ENCODE measurements at regions not wholly inside any gene's neighbourhood (a gene's known extent, or its start where the extent isn't known, plus 50 kb on each side); places are given as distances from the start of the nearest gene placed in this dataset.

DNA sequence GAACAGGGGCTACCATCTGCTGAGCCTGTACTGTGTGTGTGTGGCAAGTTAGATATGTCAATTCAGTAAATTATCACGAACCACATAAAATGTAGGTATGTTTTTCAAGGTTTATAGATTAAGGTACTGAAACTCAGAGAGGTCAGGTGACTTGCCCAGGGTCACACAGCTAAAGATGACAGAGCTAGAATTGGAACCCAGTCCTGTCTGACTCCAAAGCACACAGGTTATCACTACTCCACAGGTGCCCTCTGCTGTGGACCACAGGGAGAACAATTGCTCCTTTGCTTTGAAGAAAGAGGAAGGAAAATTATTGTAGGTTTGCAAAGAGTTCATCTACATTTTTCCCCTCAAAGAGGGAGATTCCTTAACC is 229.7 kb upstream of the AGAP1 start:
- no peak overlapping the region for H3K14ac ChIP-seq (ENCODE audit: low read length)
- no peaks in the 10 kb centered on the region for H3K79me2 ChIP-seq (ENCODE audit: control insufficient read depth, insufficient read depth, low read length, poor library complexity)
- H2BK5ac ChIP-seq (ENCODE audit: low read depth, low read length, poor library complexity): no peak overlapping the region
- no peak overlapping the region for H3K4me3 ChIP-seq (ENCODE audit: low read depth, low read length)
- H2AK5ac ChIP-seq (ENCODE audit: low read length): no peak overlapping the region
- no peak overlapping the region for H4K91ac ChIP-seq (ENCODE audit: low read depth, low read length)
- no peak for DNase-seq
- H3K23ac ChIP-seq (ENCODE audit: low read length): no peak overlapping the region
- H3K4ac ChIP-seq (ENCODE audit: low read depth, low read length): no peak overlapping the region
- H3K36me3 ChIP-seq (ENCODE audit: control insufficient read depth in 1 of 2, insufficient read depth in 2 of 2, low read length in 2 of 2): no peaks in the 10 kb centered on the region
- WGBS (ENCODE audit: extremely low coverage, insufficient coverage, insufficient read length): no CpG with 5 or more reads among the region's 1 CpG
- peaks cover 4 to 5% of the 10 kb centered on the region in 2 experiments for H3K4me1 ChIP-seq (ENCODE audit: control insufficient read depth in 1 of 2, insufficient read depth in 2 of 2, low read length in 2 of 2)
- H3K4me2 ChIP-seq (ENCODE audit: low read length): no peak overlapping the region
- H2AFZ ChIP-seq (ENCODE audit: insufficient read depth, low read length, poor library complexity): no peak overlapping the region
- H3K27ac ChIP-seq (ENCODE audit: low read depth, low read length): no peak overlapping the region
- no peaks in the 10 kb centered on the region for H3K27me3 ChIP-seq (ENCODE audit: insufficient read depth, low read length)
- no peak overlapping the region for H4K12ac ChIP-seq (ENCODE audit: low read depth, low read length)
- H4K8ac ChIP-seq (ENCODE audit: low read depth, low read length): no peak overlapping the region
- no peak overlapping the region for H2BK12ac ChIP-seq (ENCODE audit: low read length)
- H3K9ac ChIP-seq (ENCODE audit: low read length): no peak overlapping the region
- no peak overlapping the region for H2BK120ac ChIP-seq (ENCODE audit: insufficient read depth, low read length, poor library complexity)
- no peaks in the 10 kb centered on the region for H3K79me1 ChIP-seq (ENCODE audit: low read length)
- H3K18ac ChIP-seq (ENCODE audit: low read length): no peak overlapping the region
- no peaks in the 10 kb centered on the region for H3K9me3 ChIP-seq (ENCODE audit: insufficient read depth, low read depth, low read length)

DNA sequence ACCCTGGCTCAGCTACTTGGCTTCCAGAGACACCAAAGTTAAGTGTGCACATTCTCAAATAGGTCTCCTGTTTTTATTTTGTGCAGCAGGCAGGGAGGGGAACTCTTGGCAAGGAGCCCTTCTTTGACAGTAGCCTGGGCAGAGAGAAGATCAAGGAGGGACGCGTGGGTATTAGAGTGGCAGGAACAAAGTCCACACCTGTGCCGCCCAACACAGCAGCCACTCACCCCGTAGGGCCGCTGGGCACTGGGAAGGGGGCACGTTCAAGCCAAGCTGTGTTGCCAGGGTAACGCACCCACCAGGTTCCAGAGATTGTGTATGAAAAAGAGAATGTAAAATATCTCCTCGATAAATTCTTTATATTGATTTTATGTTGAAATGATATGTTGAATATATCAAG is 229.3 kb upstream of the AGAP1 start:
- H3K36me3 ChIP-seq (ENCODE audit: control insufficient read depth in 1 of 2, insufficient read depth in 2 of 2, low read length in 2 of 2): no peaks in the 10 kb centered on the region
- no peak overlapping the region for H3K9ac ChIP-seq (ENCODE audit: low read length)
- H3K79me2 ChIP-seq (ENCODE audit: control insufficient read depth, insufficient read depth, low read length, poor library complexity): no peaks in the 10 kb centered on the region
- H4K12ac ChIP-seq (ENCODE audit: low read depth, low read length): no peak overlapping the region
- no peak overlapping the region for H2AK5ac ChIP-seq (ENCODE audit: low read length)
- H3K27me3 ChIP-seq (ENCODE audit: insufficient read depth, low read length): no peaks in the 10 kb centered on the region
- H3K18ac ChIP-seq (ENCODE audit: low read length): no peak overlapping the region
- H3K4me3 ChIP-seq (ENCODE audit: low read depth, low read length): no peak overlapping the region
- no peak overlapping the region for H2AFZ ChIP-seq (ENCODE audit: insufficient read depth, low read length, poor library complexity)
- H4K8ac ChIP-seq (ENCODE audit: low read depth, low read length): no peak overlapping the region
- no peak overlapping the region for H3K4ac ChIP-seq (ENCODE audit: low read depth, low read length)
- no peak overlapping the region for H3K4me2 ChIP-seq (ENCODE audit: low read length)
- no peak overlapping the region for H4K91ac ChIP-seq (ENCODE audit: low read depth, low read length)
- no peak for DNase-seq
- H3K27ac ChIP-seq (ENCODE audit: low read depth, low read length): no peak overlapping the region
- no peaks in the 10 kb centered on the region for H3K79me1 ChIP-seq (ENCODE audit: low read length)
- no peak overlapping the region for H2BK120ac ChIP-seq (ENCODE audit: insufficient read depth, low read length, poor library complexity)
- H2BK5ac ChIP-seq (ENCODE audit: low read depth, low read length, poor library complexity): no peak overlapping the region
- H3K23ac ChIP-seq (ENCODE audit: low read length): no peak overlapping the region
- no peaks in the 10 kb centered on the region for H3K9me3 ChIP-seq (ENCODE audit: insufficient read depth, low read depth, low read length)
- no peak overlapping the region for H2BK12ac ChIP-seq (ENCODE audit: low read length)
- no peak overlapping the region for H3K14ac ChIP-seq (ENCODE audit: low read length)
- no CpG with 5 or more reads among the region's 8 CpGs for WGBS (ENCODE audit: extremely low coverage, insufficient coverage, insufficient read length)
- peaks cover 4 to 5% of the 10 kb centered on the region in 2 experiments for H3K4me1 ChIP-seq (ENCODE audit: control insufficient read depth in 1 of 2, insufficient read depth in 2 of 2, low read length in 2 of 2)

DNA sequence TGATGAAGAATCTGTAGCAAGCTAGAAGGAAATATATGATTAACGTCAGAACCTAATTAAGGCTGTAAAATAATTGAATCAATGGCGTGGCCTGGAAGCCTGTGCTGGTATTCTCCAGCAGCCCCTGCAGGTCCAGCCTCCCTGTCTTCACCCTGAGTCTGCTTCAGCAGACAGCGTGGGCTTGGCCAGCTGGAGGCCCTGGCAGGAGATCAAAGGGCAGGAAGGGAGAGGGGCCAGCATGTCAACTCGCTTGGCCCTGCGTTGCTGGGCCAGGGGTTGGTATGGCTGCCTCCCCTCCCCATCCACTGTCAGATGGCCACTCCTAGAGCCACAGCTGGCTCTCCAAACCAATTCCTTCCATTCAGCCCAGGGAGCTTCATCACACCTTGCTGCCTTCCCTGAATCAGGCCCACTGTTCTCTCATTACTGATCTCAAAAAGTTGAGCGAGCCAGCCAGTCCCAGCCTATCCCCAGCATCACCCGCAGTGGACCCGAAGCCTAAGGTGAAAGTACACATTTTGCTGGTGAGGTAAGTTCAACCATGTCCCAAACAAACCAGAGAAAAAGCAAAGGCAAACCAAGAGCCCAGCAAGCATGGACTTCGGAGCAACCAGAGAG is 228.4 kb upstream of the AGAP1 start:
- no peaks in the 10 kb centered on the region for H3K9me3 ChIP-seq (ENCODE audit: insufficient read depth, low read depth, low read length)
- no peak overlapping the region for H3K4me2 ChIP-seq (ENCODE audit: low read length)
- no peak overlapping the region for H2BK12ac ChIP-seq (ENCODE audit: low read length)
- no CpG with 5 or more reads among the region's 9 CpGs for WGBS (ENCODE audit: extremely low coverage, insufficient coverage, insufficient read length)
- H3K36me3 ChIP-seq (ENCODE audit: control insufficient read depth in 1 of 2, insufficient read depth in 2 of 2, low read length in 2 of 2): no peaks in the 10 kb centered on the region
- no peak overlapping the region for H3K23ac ChIP-seq (ENCODE audit: low read length)
- no peak overlapping the region for H3K4me3 ChIP-seq (ENCODE audit: low read depth, low read length)
- no peak overlapping the region for H3K18ac ChIP-seq (ENCODE audit: low read length)
- no peak overlapping the region for H2BK5ac ChIP-seq (ENCODE audit: low read depth, low read length, poor library complexity)
- H3K79me1 ChIP-seq (ENCODE audit: low read length): no peaks in the 10 kb centered on the region
- no peak overlapping the region for H2BK120ac ChIP-seq (ENCODE audit: insufficient read depth, low read length, poor library complexity)
- no peaks in the 10 kb centered on the region for H3K27me3 ChIP-seq (ENCODE audit: insufficient read depth, low read length)
- no peak overlapping the region for H3K14ac ChIP-seq (ENCODE audit: low read length)
- H3K27ac ChIP-seq (ENCODE audit: low read depth, low read length): no peak overlapping the region
- no peak overlapping the region for H4K8ac ChIP-seq (ENCODE audit: low read depth, low read length)
- DNase-seq: no peak
- no peak overlapping the region for H3K9ac ChIP-seq (ENCODE audit: low read length)
- H4K91ac ChIP-seq (ENCODE audit: low read depth, low read length): no peak overlapping the region
- no peak overlapping the region for H3K4ac ChIP-seq (ENCODE audit: low read depth, low read length)
- H3K4me1 ChIP-seq (ENCODE audit: control insufficient read depth in 1 of 2, insufficient read depth in 2 of 2, low read length in 2 of 2): peaks cover 4 to 5% of the 10 kb centered on the region in 2 experiments
- no peak overlapping the region for H2AK5ac ChIP-seq (ENCODE audit: low read length)
- no peaks in the 10 kb centered on the region for H3K79me2 ChIP-seq (ENCODE audit: control insufficient read depth, insufficient read depth, low read length, poor library complexity)
- no peak overlapping the region for H2AFZ ChIP-seq (ENCODE audit: insufficient read depth, low read length, poor library complexity)
- no peak overlapping the region for H4K12ac ChIP-seq (ENCODE audit: low read depth, low read length)

- Histone ChIP-seq H2BK120ac (ENCODE audit: insufficient read depth, low read length, poor library complexity) (no peak overlapping the region), H2AFZ (ENCODE audit: insufficient read depth, low read length, poor library complexity) (no peak overlapping the region), H3K9ac (ENCODE audit: low read length) (no peak overlapping the region), H4K8ac (ENCODE audit: low read depth, low read length) (no peak overlapping the region), H3K4me2 (ENCODE audit: low read length) (no peak overlapping the region), H3K79me1 (ENCODE audit: low read length) (no peaks in the 10 kb centered on the region), H3K27ac (ENCODE audit: low read depth, low read length) (no peak overlapping the region), H3K14ac (ENCODE audit: low read length) (no peak overlapping the region), H4K91ac (ENCODE audit: low read depth, low read length) (no peak overlapping the region), H3K18ac (ENCODE audit: low read length) (no peak overlapping the region), H3K79me2 (ENCODE audit: control insufficient read depth, insufficient read depth, low read length, poor library complexity) (no peaks in the 10 kb centered on the region), H3K9me3 (ENCODE audit: insufficient read depth, low read depth, low read length) (no peaks in the 10 kb centered on the region), H3K4ac (ENCODE audit: low read depth, low read length) (no peak overlapping the region), H2BK12ac (ENCODE audit: low read length) (no peak overlapping the region), H3K27me3 (ENCODE audit: insufficient read depth, low read length) (no peaks in the 10 kb centered on the region), H4K12ac (ENCODE audit: low read depth, low read length) (no peak overlapping the region), H3K4me1 (ENCODE audit: control insufficient read depth in 1 of 2, insufficient read depth in 2 of 2, low read length in 2 of 2) (peaks cover 4 to 5% of the 10 kb centered on the region in 2 experiments), H2BK5ac (ENCODE audit: low read depth, low read length, poor library complexity) (no peak overlapping the region), H2AK5ac (ENCODE audit: low read length) (no peak overlapping the region), H3K23ac (ENCODE audit: low read length) (no peak overlapping the region), H3K4me3 (ENCODE audit: low read depth, low read length) (no peak overlapping the region), H3K36me3 (ENCODE audit: control insufficient read depth in 1 of 2, insufficient read depth in 2 of 2, low read length in 2 of 2) (no peaks in the 10 kb centered on the region)
- no peak for DNase-seq
- no CpG with 5 or more reads among the region's 3 CpGs for WGBS (ENCODE audit: extremely low coverage, insufficient coverage, insufficient read length)
Observed at GRCh38 chr2:235267251-235267650, 226.6 kb upstream of the AGAP1 start.

Measured in trophoblast cell (in vitro differentiated cells and primary cell).